H1 (cell line): ENCODE measurements at regions not wholly inside any gene's neighbourhood (a gene's known extent, or its start where the extent isn't known, plus 50 kb on each side); places are given as distances from the start of the nearest gene placed in this dataset.

Source experiments
- CTCF ChIA-PET: fragments of 300-600 bp; sonication (Branson Sonifier 250); formaldehyde crosslinking; loops from one replicate; lab custom pipeline; 2021; ENCODE audit not compliant: partially characterized antibody; lab: Charles Lee
- POLR2A ChIA-PET: fragments of 300-600 bp; sonication (Branson Sonifier 250); formaldehyde crosslinking; loops from one replicate; lab custom pipeline; 2021; ENCODE audit warnings: inconsistent platforms; ENCODE audit not compliant: partially characterized antibody; lab: Charles Lee
- DNase-seq, 2 experiments: peaks; one replicate each; pipeline versions ENCODE4 v3.0.0 to v3.0.0-alpha.2; 2010 to 2022; ENCODE audit warnings: low spot score in 2 of 2, low read depth in 1 of 2, mixed read lengths in 1 of 2
- FAIRE-seq: peaks from 2 replicates; lab custom pipeline; 2011; peaks lifted over from hg19 to GRCh38; lab: Jason Lieb, UNC
- H2AFZ ChIP-seq: 2 replicates; pipeline ENCODE4 v1.8.1; 2012; ENCODE audit warnings: low read length, inconsistent platforms
- H2AK5ac ChIP-seq: 2 replicates; pipeline ENCODE4 v1.6.1; 2013; ENCODE audit warnings: low read depth, low read length
- H2BK120ac ChIP-seq: replicated peaks from 2 replicates; pipeline ENCODE3; 2013; ENCODE audit warnings: low read depth, low read length, inconsistent platforms
- H2BK12ac ChIP-seq: 2 replicates; pipeline ENCODE4 v1.6.1; 2013; ENCODE audit warnings: low read depth, low read length
- H2BK15ac ChIP-seq: 2 replicates; pipeline ENCODE4 v1.6.1; 2013; ENCODE audit warnings: low read length
- H2BK20ac ChIP-seq: 2 replicates; pipeline ENCODE4 v1.6.1; 2013; ENCODE audit warnings: low read length
- H2BK5ac ChIP-seq: 2 replicates; pipeline ENCODE4 v1.6.1; 2013; ENCODE audit warnings: low read depth, low read length
- H3K14ac ChIP-seq: 2 replicates; pipeline ENCODE4 v1.6.1; 2013; ENCODE audit warnings: inconsistent platforms; ENCODE audit not compliant: insufficient read length
- H3K18ac ChIP-seq: 2 replicates; pipeline ENCODE4 v1.6.1; 2013; ENCODE audit warnings: low read length; ENCODE audit errors: extremely low read depth
- H3K23ac ChIP-seq: 2 replicates; pipeline ENCODE4 v1.6.1; 2013; ENCODE audit warnings: inconsistent platforms; ENCODE audit not compliant: insufficient read length
- H3K23me2 ChIP-seq: 2 replicates; pipeline ENCODE4 v1.6.1; 2013; ENCODE audit warnings: low read depth, low read length
- H3K27ac ChIP-seq: 2 replicates; pipeline ENCODE4 v1.6.1; 2011; ENCODE audit warnings: low read depth, low read length, inconsistent platforms
- H3K27me3 ChIP-seq, 4 experiments: replicated peaks in 1 of 4; 1 replicate in 1 of 4; 2 replicates in 3 of 4; pipeline versions ENCODE4 v1.6.1 to v1.8.1; 2011 to 2013; ENCODE audit warnings: low read length in 3 of 4, mild to moderate bottlenecking in 3 of 4, inconsistent platforms in 2 of 4, mixed read lengths in 2 of 4, moderate library complexity in 1 of 4; ENCODE audit not compliant: control insufficient read depth in 3 of 4, insufficient read depth in 3 of 4; ENCODE audit errors: extremely low read depth in 1 of 4
- H3K36me3 ChIP-seq, 4 experiments: 2 replicates each; pipeline versions ENCODE4 v1.6.1 to v1.8.1; 2011 to 2013; ENCODE audit warnings: mild to moderate bottlenecking in 4 of 4, low read length in 3 of 4, moderate library complexity in 2 of 4, control low read depth in 1 of 4, inconsistent platforms in 1 of 4; ENCODE audit not compliant: insufficient read depth in 4 of 4, control insufficient read depth in 2 of 4
- H3K4ac ChIP-seq: replicated peaks from 2 replicates; pipeline ENCODE3; 2013; ENCODE audit warnings: low read length, low read depth, mixed read lengths, inconsistent platforms; ENCODE audit not compliant: insufficient read length
- H3K4me1 ChIP-seq, 4 experiments: replicated peaks in 1 of 4; 1 replicate in 1 of 4; 2 replicates in 3 of 4; pipeline versions ENCODE4 v1.6.1 to v1.8.1; 2011 to 2013; ENCODE audit warnings: low read length in 3 of 4, inconsistent platforms in 2 of 4, mixed read lengths in 1 of 4; ENCODE audit not compliant: insufficient read depth in 4 of 4, control insufficient read depth in 3 of 4
- H3K4me2 ChIP-seq, 2 experiments: 2 replicates each; pipeline versions ENCODE4 v1.6.1 to v1.8.1; 2011 to 2013; ENCODE audit warnings: low read depth in 2 of 2, low read length in 2 of 2, control low read depth in 1 of 2, inconsistent platforms in 1 of 2, mild to moderate bottlenecking in 1 of 2; ENCODE audit not compliant: insufficient read depth in 1 of 2
- H3K4me3 ChIP-seq, 4 experiments: fragments of 200-600, 300-600 bp in 1 of 4; sonication (generic), shearing (Covaris generic), sonication (Bioruptor Twin) in 1 of 4; 2 replicates each; pipeline versions ENCODE4 v1.5.1 to v1.8.1; 2011 to 2016; ENCODE audit warnings: low read length in 4 of 4, low read depth in 3 of 4, control low read depth in 2 of 4, inconsistent platforms in 2 of 4, mild to moderate bottlenecking in 2 of 4, mixed read lengths in 1 of 4, moderate library complexity in 1 of 4; ENCODE audit not compliant: insufficient read depth in 2 of 4; ENCODE audit errors: extremely low read depth in 1 of 4
- H3K56ac ChIP-seq: replicated peaks from 2 replicates; pipeline ENCODE3; 2013; ENCODE audit warnings: low read depth, mild to moderate bottlenecking, mixed read lengths, low read length, inconsistent platforms; ENCODE audit not compliant: insufficient read length
- H3K79me1 ChIP-seq: 2 replicates; pipeline ENCODE4 v1.6.1; 2013; ENCODE audit warnings: low read depth, low read length, control low read depth
- H3K79me2 ChIP-seq, 2 experiments: 2 replicates each; pipeline versions ENCODE4 v1.6.1 to v1.8.1; 2012 to 2013; ENCODE audit warnings: low read length in 2 of 2, mild to moderate bottlenecking in 2 of 2, inconsistent platforms in 1 of 2; ENCODE audit not compliant: insufficient read depth in 2 of 2, control insufficient read depth in 1 of 2
- H3K9ac ChIP-seq, 4 experiments: replicated peaks in 1 of 4; 1 replicate in 1 of 4; 2 replicates in 3 of 4; pipeline versions ENCODE4 v1.6.1 to v1.8.1; 2011 to 2013; ENCODE audit warnings: low read depth in 3 of 4, low read length in 3 of 4, control low read depth in 2 of 4, mild to moderate bottlenecking in 2 of 4, moderate library complexity in 2 of 4, inconsistent platforms in 1 of 4; ENCODE audit errors: extremely low read depth in 1 of 4
- H3K9me3 ChIP-seq, 2 experiments: 2 replicates each; pipeline versions ENCODE4 v1.6.1 to v1.8.1; 2012 to 2013; ENCODE audit warnings: mild to moderate bottlenecking in 2 of 2, moderate library complexity in 2 of 2, control low read depth in 1 of 2, inconsistent platforms in 1 of 2, low read depth in 1 of 2, low read length in 1 of 2, mixed read lengths in 1 of 2; ENCODE audit not compliant: insufficient read depth in 2 of 2
- H4K20me1 ChIP-seq, 2 experiments: replicated peaks in 1 of 2; 2 replicates each; pipeline versions ENCODE3 to v1.8.1; 2011 to 2013; ENCODE audit warnings: inconsistent platforms in 2 of 2, low read length in 2 of 2, mild to moderate bottlenecking in 1 of 2; ENCODE audit not compliant: insufficient read depth in 2 of 2, control insufficient read depth in 1 of 2
- H4K5ac ChIP-seq: 2 replicates; pipeline ENCODE4 v1.6.1; 2013; ENCODE audit warnings: low read length, low read depth, mixed read lengths, inconsistent platforms; ENCODE audit not compliant: insufficient read length
- H4K8ac ChIP-seq: 2 replicates; pipeline ENCODE4 v1.8.0; 2013; ENCODE audit warnings: mild to moderate bottlenecking, moderate library complexity, low read length, inconsistent platforms; ENCODE audit not compliant: insufficient read depth; ENCODE audit errors: extremely low read depth
- H4K91ac ChIP-seq: replicated peaks from 2 replicates; pipeline ENCODE3; 2013; ENCODE audit warnings: low read length, mixed read lengths, inconsistent platforms; ENCODE audit not compliant: insufficient read length
- ASH2L ChIP-seq: fragments of 200-600, 300-600 bp; sonication (generic); IDR thresholded peaks from one replicate; pipeline ENCODE4 v1.7.1; 2017; ENCODE audit warnings: low read length
- CREB1 ChIP-seq: IDR thresholded peaks from 2 replicates; pipeline ENCODE4 v1.6.1; 2012; ENCODE audit warnings: inconsistent platforms
- EP300 ChIP-seq, 2 experiments: IDR thresholded peaks; 1 replicate in 1 of 2; 2 replicates in 1 of 2; pipeline ENCODE4 v1.6.1; 2011 to 2012; ENCODE audit warnings: low read depth in 2 of 2, low read length in 2 of 2, mild to moderate bottlenecking in 2 of 2, borderline replicate concordance in 1 of 2, inconsistent platforms in 1 of 2, moderate library complexity in 1 of 2
- HDAC6 ChIP-seq: IDR thresholded peaks from one replicate; pipeline ENCODE4 v1.7.1; 2012; ENCODE audit warnings: low read depth, mild to moderate bottlenecking, inconsistent platforms, low read length, moderate library complexity
- NANOG ChIP-seq: IDR thresholded peaks from 2 replicates; pipeline ENCODE4 v1.6.1; 2011; ENCODE audit warnings: low read length, low read depth, mild to moderate bottlenecking, inconsistent platforms; ENCODE audit not compliant: insufficient read depth, poor library complexity, severe bottlenecking
- NRF1 ChIP-seq: IDR thresholded peaks from 2 replicates; pipeline ENCODE4 v1.6.1; 2011; ENCODE audit warnings: mild to moderate bottlenecking, low read depth, low read length, improper control_type of control experiment
- RBBP5 ChIP-seq: IDR thresholded peaks from 2 replicates; pipeline ENCODE4 v1.7.1; 2012; ENCODE audit warnings: low read depth, mild to moderate bottlenecking, inconsistent platforms, low read length, moderate library complexity, borderline replicate concordance
- SP1 ChIP-seq: IDR thresholded peaks from 2 replicates; pipeline ENCODE4 v1.6.1; 2011; ENCODE audit warnings: low read depth, low read length
- SRF ChIP-seq: IDR thresholded peaks from 2 replicates; pipeline ENCODE4 v1.6.1; 2011; ENCODE audit warnings: mild to moderate bottlenecking, low read depth, low read length, moderate library complexity
- TAF7 ChIP-seq: optimal IDR thresholded peaks from 2 replicates; pipeline ENCODE3; 2011; ENCODE audit warnings: low read depth, mild to moderate bottlenecking, inconsistent platforms, low read length, moderate library complexity, borderline replicate concordance
- WGBS, 2 experiments: shearing (Covaris generic) in 1 of 2; methylation state at CpG; one replicate each; pipeline versions ENCODE4 v1.1.6 to v1.1.7; 2013 to 2015; ENCODE audit warnings: low lambda C conversion rate in 2 of 2, mixed read lengths in 2 of 2, inconsistent platforms in 1 of 2, low coverage in 1 of 2, missing lambda C conversion rate in 1 of 2; ENCODE audit not compliant: insufficient replicate concordance in 2 of 2, insufficient coverage in 1 of 2, insufficient read length in 1 of 2; ENCODE audit errors: extremely low coverage in 1 of 2, missing lambda C conversion rate in 1 of 2; 5-methylcytosine and 5-hydroxymethylcytosine counted together
- TF ChIP-seq, protein P1 (sequence below): IDR thresholded peaks from 2 replicates; pipeline ENCODE4 v1.6.1; 2012; ENCODE audit warnings: low read length, inconsistent platforms

DNA sequence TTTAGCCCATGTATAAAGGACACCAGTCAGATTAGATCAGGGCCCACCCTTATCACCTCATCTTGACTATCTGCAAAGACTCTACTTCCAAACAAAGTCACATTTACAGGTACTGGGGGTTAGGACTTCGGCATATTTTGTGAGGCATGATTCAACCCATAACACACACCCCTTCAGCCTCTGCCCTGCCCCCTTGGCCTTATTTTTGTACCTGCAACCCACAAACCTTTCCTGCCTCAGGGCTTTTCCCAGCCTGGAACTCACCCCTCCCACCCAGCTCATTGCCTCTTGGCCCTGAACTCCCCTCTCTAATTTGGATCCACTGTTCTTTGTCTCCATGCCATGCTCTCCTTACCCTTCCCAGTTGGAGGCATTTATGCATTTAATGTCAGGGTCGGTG is 1116.9 kb downstream of the TBC1D22A start:
- no peaks in the 10 kb centered on the region for H3K79me1 ChIP-seq
- H2BK120ac ChIP-seq: no peak overlapping the region
- no peak overlapping the region for H2BK5ac ChIP-seq
- CTCF ChIA-PET: interaction anchor here (0.6 kb wide), 1 partner anchor 1518 kb away, joined by 3 read pairs; no protein-coding TSS in a partner anchor
- DNase-seq: no peak
- H2AFZ ChIP-seq: no peak overlapping the region
- H3K23ac ChIP-seq: no peak overlapping the region
- H4K8ac ChIP-seq: no peak overlapping the region
- no peaks in the 10 kb centered on the region for H3K23me2 ChIP-seq
- peaks cover 44 to 72% of the 10 kb centered on the region in 2 experiments for H3K9me3 ChIP-seq
- no peak overlapping the region for H2BK12ac ChIP-seq
- no peak overlapping the region for H3K18ac ChIP-seq
- H3K14ac ChIP-seq: no peak overlapping the region
- no peak overlapping the region for H4K5ac ChIP-seq
- H4K20me1 ChIP-seq: no peaks in the 10 kb centered on the region
- H3K56ac ChIP-seq: no peak overlapping the region
- POLR2A ChIA-PET: no interaction called here
- H4K91ac ChIP-seq: no peak overlapping the region
- no peak overlapping the region for H3K4ac ChIP-seq
- no peak overlapping the region for H3K9ac ChIP-seq
- H3K27me3 ChIP-seq: no peaks in the 10 kb centered on the region; a peak in 1 of 7 replicates
- H3K36me3 ChIP-seq: no peaks in the 10 kb centered on the region
- H3K27ac ChIP-seq: no peak overlapping the region
- H3K79me2 ChIP-seq: no peaks in the 10 kb centered on the region
- H2AK5ac ChIP-seq: no peak overlapping the region
- no peaks in the 10 kb centered on the region for H3K4me1 ChIP-seq
- TF ChIP-seq RBBP5: no peak
- no peak for TF ChIP-seq CREB1
- no peak for TF ChIP-seq ASH2L
- TF ChIP-seq NANOG: no peak
- TF ChIP-seq NRF1: no peak
- TF ChIP-seq TAF7: no peak
- TF ChIP-seq EP300 (IDR thresholded peaks at IDR 0.05; ENCODE audit: borderline replicate concordance in 1 of 2, low read depth in 2 of 2, low read length in 2 of 2): no peak
- no peak for TF ChIP-seq SRF
- TF ChIP-seq, protein P1, sequence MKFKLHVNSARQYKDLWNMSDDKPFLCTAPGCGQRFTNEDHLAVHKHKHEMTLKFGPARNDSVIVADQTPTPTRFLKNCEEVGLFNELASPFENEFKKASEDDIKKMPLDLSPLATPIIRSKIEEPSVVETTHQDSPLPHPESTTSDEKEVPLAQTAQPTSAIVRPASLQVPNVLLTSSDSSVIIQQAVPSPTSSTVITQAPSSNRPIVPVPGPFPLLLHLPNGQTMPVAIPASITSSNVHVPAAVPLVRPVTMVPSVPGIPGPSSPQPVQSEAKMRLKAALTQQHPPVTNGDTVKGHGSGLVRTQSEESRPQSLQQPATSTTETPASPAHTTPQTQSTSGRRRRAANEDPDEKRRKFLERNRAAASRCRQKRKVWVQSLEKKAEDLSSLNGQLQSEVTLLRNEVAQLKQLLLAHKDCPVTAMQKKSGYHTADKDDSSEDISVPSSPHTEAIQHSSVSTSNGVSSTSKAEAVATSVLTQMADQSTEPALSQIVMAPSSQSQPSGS: no peak
- TF ChIP-seq SP1: no peak
- TF ChIP-seq HDAC6: no peak
- no peak overlapping the region for H3K4me2 ChIP-seq
- FAIRE-seq: no peak
- no peak overlapping the region for H2BK15ac ChIP-seq
- H3K4me3 ChIP-seq: no peak overlapping the region
- H2BK20ac ChIP-seq: no peak overlapping the region
- 95% methylated on average over 2 of the region's 2 CpGs; no CpG with 5 or more reads in 1 of the 2 experiments for WGBS, 2 experiments
